HCT116 (cell line): ENCODE measurements at regions not wholly inside any gene's neighbourhood (a gene's known extent, or its start where the extent isn't known, plus 50 kb on each side); places are given as distances from the start of the nearest gene placed in this dataset.

Experiments
- ATAC-seq: fragments of 200-7000 bp; cut with Tn5 transposase; 2 replicates; pipeline ENCODE4 v1.9.1; 2020; ENCODE audit warnings: mild to moderate bottlenecking, moderate library complexity
- BruUV-seq: library from RNA; stranded (reverse); fragments of 400-500 nt; replicated peaks from 2 replicates; lab custom pipeline; 2021; lab: Mats Ljungman, UMichigan
- CTCF ChIA-PET: fragments of 300-600 bp; sonication (Branson Sonifier 250); formaldehyde crosslinking; loops from one replicate; lab custom pipeline; 2021; ENCODE audit warnings: antibody characterized with exemption; lab: Charles Lee
- POLR2A ChIA-PET: fragments of 300-600, 350-600 bp; sonication (Branson Sonifier 250); formaldehyde crosslinking; loops from one replicate; lab custom pipeline; 2021; ENCODE audit warnings: antibody characterized with exemption; lab: Charles Lee
- RAD21 ChIA-PET, 2 experiments: fragments of 300-600 bp; sonication (Branson Sonifier 250); formaldehyde crosslinking; loops; one replicate each; lab custom pipeline; 2023; ENCODE audit warnings: low total read pairs in 2 of 2; ENCODE audit not compliant: uncharacterized antibody in 2 of 2, unreplicated experiment in 2 of 2, low non-redundant PET in 1 of 2; lab: Charles Lee
- DNase-seq: peaks from one replicate; pipeline ENCODE4 v3.0.0-alpha.2; 2010; ENCODE audit warnings: low read depth, low spot score
- H2AFZ ChIP-seq: fragments of 200-600 bp; shearing (Covaris generic), sonication (generic); 2 replicates; pipeline ENCODE4 v1.6.1; 2017; ENCODE audit warnings: low read depth, mixed run types, mixed read lengths, antibody characterized with exemption, low read length; ENCODE audit not compliant: poor library complexity, severe bottlenecking
- H3K27ac ChIP-seq: 2 replicates; pipeline ENCODE4 v1.5.1; 2012; ENCODE audit warnings: low read depth, low read length
- H3K27me3 ChIP-seq: fragments of 200-600 bp; sonication (generic); 2 replicates; pipeline ENCODE4 v1.6.1; 2016; ENCODE audit warnings: mixed run types, low read length, mixed read lengths; ENCODE audit not compliant: insufficient read depth
- H3K36me3 ChIP-seq, 2 experiments: fragments of 200-500 bp in 1 of 2; fragments of 200-600 bp in 1 of 2; sonication (Bioruptor generic) in 1 of 2; sonication (generic) in 1 of 2; 2 replicates each; pipeline versions ENCODE4 v1.5.1 to v1.6.1; 2014 to 2016; ENCODE audit warnings: low read length in 2 of 2, inconsistent platforms in 1 of 2, mixed read lengths in 1 of 2, mixed run types in 1 of 2; ENCODE audit not compliant: insufficient read depth in 2 of 2, control insufficient read depth in 1 of 2
- H3K4me1 ChIP-seq, 2 experiments: fragments of 200-600 bp in 1 of 2; sonication (generic) in 1 of 2; 2 replicates each; pipeline versions ENCODE4 v1.5.1 to v1.6.1; 2012 to 2017; ENCODE audit warnings: low read length in 2 of 2, inconsistent platforms in 1 of 2, mild to moderate bottlenecking in 1 of 2, mixed read lengths in 1 of 2, mixed run types in 1 of 2, moderate library complexity in 1 of 2; ENCODE audit not compliant: insufficient read depth in 2 of 2, control insufficient read depth in 1 of 2
- H3K4me2 ChIP-seq: fragments of 200-600 bp; sonication (generic); 2 replicates; pipeline ENCODE4 v1.6.1; 2017; ENCODE audit warnings: mixed run types, low read length, mixed read lengths
- H3K4me3 ChIP-seq, 2 experiments: fragments of 200-600 bp in 1 of 2; sonication (generic) in 1 of 2; replicated peaks in 1 of 2; 2 replicates each; pipeline ENCODE4 v1.5.1; 2011 to 2016; ENCODE audit warnings: low read length in 2 of 2, control low read depth in 1 of 2, low read depth in 1 of 2, mild to moderate bottlenecking in 1 of 2, mixed read lengths in 1 of 2, mixed run types in 1 of 2
- H3K79me2 ChIP-seq: fragments of 200-600 bp; sonication (generic); 2 replicates; pipeline ENCODE4 v1.6.1; 2017; ENCODE audit warnings: mild to moderate bottlenecking, mixed run types, low read length, moderate library complexity, mixed read lengths; ENCODE audit not compliant: insufficient read depth
- H3K9ac ChIP-seq: fragments of 200-600 bp; sonication (generic); 2 replicates; pipeline ENCODE4 v1.6.1; 2016; ENCODE audit warnings: low read length, mixed read lengths
- H3K9me2 ChIP-seq: fragments of 200-600 bp; sonication (generic), shearing (Covaris generic); 2 replicates; pipeline ENCODE4 v1.6.1; 2017; ENCODE audit warnings: mixed run types, mild to moderate bottlenecking, moderate library complexity; ENCODE audit not compliant: insufficient read depth
- H3K9me3 ChIP-seq, 2 experiments: fragments of 200-500 bp in 1 of 2; fragments of 200-600 bp in 1 of 2; sonication (Bioruptor generic) in 1 of 2; sonication (generic) in 1 of 2; 2 replicates each; pipeline ENCODE4 v1.6.1; 2014 to 2017; ENCODE audit warnings: low read length in 2 of 2, mixed read lengths in 2 of 2, inconsistent platforms in 1 of 2, low read depth in 1 of 2, mild to moderate bottlenecking in 1 of 2, mixed run types in 1 of 2, moderate library complexity in 1 of 2; ENCODE audit not compliant: control insufficient read depth in 1 of 2, insufficient read depth in 1 of 2
- H4K20me1 ChIP-seq: fragments of 200-600 bp; sonication (generic), shearing (Covaris generic); 2 replicates; pipeline ENCODE4 v1.6.1; 2017; ENCODE audit warnings: mixed run types, mild to moderate bottlenecking, moderate library complexity; ENCODE audit not compliant: insufficient read depth
- CBX3 ChIP-seq: IDR thresholded peaks from 2 replicates; pipeline ENCODE4 v1.6.1; 2012; ENCODE audit warnings: low read depth
- CEBPB ChIP-seq: IDR thresholded peaks from 2 replicates; pipeline ENCODE4 v1.6.1; 2012; ENCODE audit warnings: low read depth
- EZH2 ChIP-seq: fragments of 200-600 bp; sonication (generic); IDR thresholded peaks from 2 replicates; pipeline ENCODE4 v1.6.1; 2017; ENCODE audit warnings: antibody characterized with exemption, mixed run types
- JUND ChIP-seq: IDR thresholded peaks from 2 replicates; pipeline ENCODE4 v1.6.1; 2012
- RAD21 ChIP-seq: IDR thresholded peaks from 2 replicates; pipeline ENCODE4 v1.6.1; 2012; ENCODE audit warnings: low read depth, mild to moderate bottlenecking
- SIN3A ChIP-seq: IDR thresholded peaks from 2 replicates; pipeline ENCODE4 v1.6.1; 2012; ENCODE audit warnings: low read depth
- SRF ChIP-seq: IDR thresholded peaks from 2 replicates; pipeline ENCODE4 v1.6.1; 2012; ENCODE audit warnings: low read depth
- YY1 ChIP-seq: IDR thresholded peaks from 2 replicates; pipeline ENCODE4 v1.6.1; 2011; ENCODE audit warnings: low read length, low read depth, moderate library complexity, mild to moderate bottlenecking; ENCODE audit not compliant: insufficient replicate concordance; ENCODE audit errors: extremely low read depth
- intact Hi-C: fragments of 100-400 bp; cut with micrococcal nuclease; formaldehyde crosslinking; loops from 2 replicates; pipeline ENCODE4 v1.10.0; 2022
- TF ChIP-seq, protein P1 (sequence below): IDR thresholded peaks from 2 replicates; pipeline ENCODE4 v1.6.1; 2012; ENCODE audit warnings: low read depth
- TF ChIP-seq, protein P2 (sequence below): IDR thresholded peaks from 2 replicates; pipeline ENCODE4 v1.6.1; 2012

DNA sequence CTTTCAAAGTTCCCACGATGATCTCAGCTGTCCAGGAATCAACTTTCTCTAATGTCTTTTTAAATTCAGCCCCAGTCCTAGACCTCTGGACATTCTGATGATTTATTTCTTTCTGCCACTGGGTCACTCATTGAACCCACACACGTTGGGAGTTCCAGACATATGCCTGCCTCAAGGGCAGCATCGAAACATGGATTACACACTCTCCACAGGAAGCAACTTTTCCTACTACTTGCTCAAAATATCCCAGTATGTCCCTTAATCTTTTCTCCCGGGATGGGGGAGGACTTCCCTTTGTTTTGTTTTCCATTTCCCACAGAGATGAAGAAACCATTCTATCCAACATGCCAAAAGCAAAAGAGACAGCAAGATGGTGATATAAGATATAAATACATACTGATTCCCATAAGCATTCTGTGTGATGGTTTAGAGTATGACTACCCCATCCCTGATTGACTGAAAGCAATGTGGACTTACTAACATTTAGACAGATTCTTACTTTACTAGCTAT, 79.8 kb upstream of the PPARGC1A start:
- Histone ChIP-seq H2AFZ (no peak overlapping the region), H3K27ac (no peak overlapping the region), H3K9me3 (peaks cover 3 to 19% of the 10 kb centered on the region in 2 experiments; a peak in 2 of 4 replicates), H3K9ac (no peak overlapping the region), H4K20me1 (no peaks in the 10 kb centered on the region), H3K4me3 (no peak overlapping the region), H3K4me1 (no peaks in the 10 kb centered on the region), H3K27me3 (no peaks in the 10 kb centered on the region), H3K9me2 (no peaks in the 10 kb centered on the region), H3K4me2 (no peak overlapping the region), H3K79me2 (no peaks in the 10 kb centered on the region), H3K36me3 (no peaks in the 10 kb centered on the region)
- ATAC-seq: no peak
- intact Hi-C loops: no loop called here
- TF ChIP-seq RAD21 (no peak), SRF (no peak)
- no peak for DNase-seq
- no TSS peak for BruUV-seq
- ChIA-PET POLR2A (no interaction called here), RAD21 (no interaction called here), CTCF (no interaction called here)

DNA sequence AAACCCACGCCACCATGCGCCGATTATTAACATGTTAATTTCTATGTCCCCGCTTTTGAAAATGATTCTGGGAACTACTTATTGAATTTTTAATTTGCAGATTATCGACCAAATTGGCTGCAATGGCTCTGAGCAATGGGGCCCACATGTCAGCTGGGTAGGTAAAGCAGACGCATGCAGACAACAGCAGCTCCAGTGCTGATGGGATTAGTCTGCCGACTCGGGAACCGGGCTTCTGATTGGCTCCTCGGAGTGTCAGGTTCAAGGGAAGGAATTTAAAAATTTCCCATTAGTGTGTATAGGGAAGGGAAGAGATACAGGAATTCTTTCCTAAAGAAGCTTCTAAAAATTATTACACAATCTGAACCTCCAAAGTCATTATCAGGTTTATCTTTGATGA, 77.4 kb upstream of the PPARGC1A start:
- Histone ChIP-seq H3K27me3 (no peaks in the 10 kb centered on the region), H3K9me2 (no peaks in the 10 kb centered on the region), H4K20me1 (no peaks in the 10 kb centered on the region), H3K27ac (no peak overlapping the region), H3K9ac (no peak overlapping the region), H3K4me2 (no peak overlapping the region), H3K4me1 (no peaks in the 10 kb centered on the region), H3K36me3 (no peaks in the 10 kb centered on the region), H3K4me3 (no peak overlapping the region), H2AFZ (no peak overlapping the region)
- DNase-seq: no peak
- ChIA-PET CTCF (no interaction called here), RAD21 (no interaction called here), POLR2A (no interaction called here)
- intact Hi-C loops: no loop called here
- ATAC-seq: no peak
- no TSS peak for BruUV-seq
- TF ChIP-seq YY1 (no peak), EZH2 (no peak), SRF (no peak), JUND (no peak), CBX3 (no peak), CEBPB (no peak), SIN3A (no peak), RAD21 (no peak)
- TF ChIP-seq, protein P1, sequence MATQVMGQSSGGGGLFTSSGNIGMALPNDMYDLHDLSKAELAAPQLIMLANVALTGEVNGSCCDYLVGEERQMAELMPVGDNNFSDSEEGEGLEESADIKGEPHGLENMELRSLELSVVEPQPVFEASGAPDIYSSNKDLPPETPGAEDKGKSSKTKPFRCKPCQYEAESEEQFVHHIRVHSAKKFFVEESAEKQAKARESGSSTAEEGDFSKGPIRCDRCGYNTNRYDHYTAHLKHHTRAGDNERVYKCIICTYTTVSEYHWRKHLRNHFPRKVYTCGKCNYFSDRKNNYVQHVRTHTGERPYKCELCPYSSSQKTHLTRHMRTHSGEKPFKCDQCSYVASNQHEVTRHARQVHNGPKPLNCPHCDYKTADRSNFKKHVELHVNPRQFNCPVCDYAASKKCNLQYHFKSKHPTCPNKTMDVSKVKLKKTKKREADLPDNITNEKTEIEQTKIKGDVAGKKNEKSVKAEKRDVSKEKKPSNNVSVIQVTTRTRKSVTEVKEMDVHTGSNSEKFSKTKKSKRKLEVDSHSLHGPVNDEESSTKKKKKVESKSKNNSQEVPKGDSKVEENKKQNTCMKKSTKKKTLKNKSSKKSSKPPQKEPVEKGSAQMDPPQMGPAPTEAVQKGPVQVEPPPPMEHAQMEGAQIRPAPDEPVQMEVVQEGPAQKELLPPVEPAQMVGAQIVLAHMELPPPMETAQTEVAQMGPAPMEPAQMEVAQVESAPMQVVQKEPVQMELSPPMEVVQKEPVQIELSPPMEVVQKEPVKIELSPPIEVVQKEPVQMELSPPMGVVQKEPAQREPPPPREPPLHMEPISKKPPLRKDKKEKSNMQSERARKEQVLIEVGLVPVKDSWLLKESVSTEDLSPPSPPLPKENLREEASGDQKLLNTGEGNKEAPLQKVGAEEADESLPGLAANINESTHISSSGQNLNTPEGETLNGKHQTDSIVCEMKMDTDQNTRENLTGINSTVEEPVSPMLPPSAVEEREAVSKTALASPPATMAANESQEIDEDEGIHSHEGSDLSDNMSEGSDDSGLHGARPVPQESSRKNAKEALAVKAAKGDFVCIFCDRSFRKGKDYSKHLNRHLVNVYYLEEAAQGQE: no peak
- TF ChIP-seq, protein P2, sequence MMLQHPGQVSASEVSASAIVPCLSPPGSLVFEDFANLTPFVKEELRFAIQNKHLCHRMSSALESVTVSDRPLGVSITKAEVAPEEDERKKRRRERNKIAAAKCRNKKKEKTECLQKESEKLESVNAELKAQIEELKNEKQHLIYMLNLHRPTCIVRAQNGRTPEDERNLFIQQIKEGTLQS: no peak
- TF ChIP-seq, all 23 proteins: peak for 0
- H3K9me3 ChIP-seq: peaks cover 7 to 24% of the 10 kb centered on the region in 2 experiments; a peak in 2 of 4 replicates
- H3K79me2 ChIP-seq: no peaks in the 10 kb centered on the region
